B cell (primary cell): ENCODE measurements at regions not wholly inside any gene's neighbourhood (a gene's known extent, or its start where the extent isn't known, plus 50 kb on each side); places are given as distances from the start of the nearest gene placed in this dataset.

Experiments used
- ATAC-seq: fragments of 200-7000 bp; cut with Tn5 transposase; one replicate; pipeline ENCODE4 v1.10.0; 2021; ENCODE audit warnings: low read depth, mild to moderate bottlenecking, moderate number of reproducible peaks, moderate library complexity
- CTCF ChIA-PET: fragments of 350-600 bp; sonication (Branson Sonifier 250); formaldehyde crosslinking; loops from one replicate; lab custom pipeline; 2021; ENCODE audit warnings: antibody characterized with exemption, inconsistent platforms; lab: Charles Lee
- POLR2A ChIA-PET: fragments of 350-600 bp; sonication (Branson Sonifier 250); formaldehyde crosslinking; loops from one replicate; lab custom pipeline; 2021; ENCODE audit warnings: antibody characterized with exemption; lab: Charles Lee
- DNase-seq: peaks from one replicate; pipeline ENCODE4 v3.0.0; 2013
- H2AFZ ChIP-seq: 2 replicates; pipeline ENCODE4 v1.6.1; 2012; ENCODE audit warnings: mild to moderate bottlenecking, low read depth, low read length; ENCODE audit not compliant: insufficient read depth, poor library complexity, severe bottlenecking
- H3K27ac ChIP-seq, 2 donors: 1 replicate in 1 of 2; 2 replicates in 1 of 2; pipeline ENCODE4 v1.5.1; 2012 to 2013; ENCODE audit warnings: low read length in 2 of 2, mild to moderate bottlenecking in 2 of 2, moderate library complexity in 1 of 2
- H3K27me3 ChIP-seq, 4 experiments: fragments of 200-600 bp in 1 of 4; sonication (generic) in 1 of 4; replicated peaks in 1 of 4; 1 replicate in 2 of 4; 2 replicates in 2 of 4; pipeline versions ENCODE4 v1.6.1 to v1.7.0; 2013 to 2016; ENCODE audit warnings: low read length in 3 of 4, mild to moderate bottlenecking in 2 of 4, mixed read lengths in 1 of 4, moderate library complexity in 1 of 4; ENCODE audit not compliant: insufficient read depth in 4 of 4, control insufficient read depth in 3 of 4; ENCODE audit errors: control extremely low read depth in 1 of 4
- H3K36me3 ChIP-seq, 2 experiments: replicated peaks in 1 of 2; 1 replicate in 1 of 2; 2 replicates in 1 of 2; pipeline versions ENCODE4 v1.6.1 to v1.7.1; 2013; ENCODE audit warnings: low read length in 1 of 2; ENCODE audit not compliant: insufficient read depth in 2 of 2, control insufficient read depth in 1 of 2; ENCODE audit errors: control extremely low read depth in 1 of 2, extremely low read depth in 1 of 2
- H3K4me1 ChIP-seq, 2 donors: fragments of 200-600 bp in 1 of 2; sonication (generic) in 1 of 2; 1 replicate in 1 of 2; 2 replicates in 1 of 2; pipeline versions ENCODE4 v1.5.1 to v1.6.1; 2013 to 2017; ENCODE audit warnings: low read length in 2 of 2; ENCODE audit not compliant: control insufficient read depth in 2 of 2, insufficient read depth in 2 of 2
- H3K4me2 ChIP-seq: replicated peaks from 2 replicates; pipeline ENCODE3; 2012; ENCODE audit warnings: mild to moderate bottlenecking, low read depth, low read length; ENCODE audit not compliant: poor library complexity, severe bottlenecking
- H3K4me3 ChIP-seq, 5 experiments: fragments of 200-600 bp in 1 of 5; sonication (generic) in 1 of 5; 1 replicate in 3 of 5; 2 replicates in 2 of 5; pipeline versions ENCODE4 v1.5.1 to v1.7.0; 2011 to 2016; ENCODE audit warnings: low read length in 4 of 5, mild to moderate bottlenecking in 4 of 5, low read depth in 2 of 5, control low read depth in 1 of 5, moderate library complexity in 1 of 5; ENCODE audit not compliant: insufficient read depth in 1 of 5; ENCODE audit errors: control extremely low read depth in 1 of 5, extremely low read depth in 1 of 5
- H3K79me2 ChIP-seq: fragments of 200-600 bp; sonication (generic); one replicate; pipeline ENCODE4 v1.6.0; 2016; ENCODE audit warnings: low read length; ENCODE audit not compliant: control insufficient read depth, insufficient read depth
- H3K9ac ChIP-seq: fragments of 200-600 bp; sonication (generic); 2 replicates; pipeline ENCODE4 v1.6.1; 2017; ENCODE audit warnings: mild to moderate bottlenecking, low read length, moderate library complexity
- H3K9me3 ChIP-seq, 3 donors: one replicate each; pipeline versions ENCODE4 v1.6.1 to v1.7.1; 2013; ENCODE audit warnings: low read length in 2 of 3; ENCODE audit not compliant: control insufficient read depth in 2 of 3, insufficient read depth in 1 of 3; ENCODE audit errors: control extremely low read depth in 1 of 3
- H4K20me1 ChIP-seq: 2 replicates; pipeline ENCODE4 v1.6.0; 2012; ENCODE audit warnings: mild to moderate bottlenecking, low read length; ENCODE audit not compliant: insufficient read depth, control insufficient read depth, poor library complexity, severe bottlenecking
- H3K27ac Mint-ChIP-seq: one replicate; pipeline ENCODE4 v1.8.0; 2021; ENCODE audit warnings: mixed read lengths
- H3K27me3 Mint-ChIP-seq: one replicate; pipeline ENCODE4 v1.8.0; 2021; ENCODE audit warnings: mixed read lengths
- H3K4me1 Mint-ChIP-seq: one replicate; pipeline ENCODE4 v1.8.0; 2021; ENCODE audit warnings: mixed read lengths
- H3K4me3 Mint-ChIP-seq: one replicate; pipeline ENCODE4 v1.8.0; 2021; ENCODE audit warnings: mixed read lengths
- H3K9me3 Mint-ChIP-seq: one replicate; pipeline ENCODE4 v1.8.0; 2022; ENCODE audit warnings: mixed read lengths; ENCODE audit not compliant: insufficient read depth
- CTCF ChIP-seq: fragments of 200-600 bp; IDR thresholded peaks from one replicate; pipeline ENCODE4 v1.8.0; 2022; ENCODE audit warnings: antibody characterized with exemption, mild to moderate bottlenecking
- EZH2 ChIP-seq: IDR thresholded peaks from 2 replicates; pipeline ENCODE4 v1.6.1; 2012; ENCODE audit warnings: borderline replicate concordance, low read depth, mild to moderate bottlenecking, moderate library complexity, low read length; ENCODE audit not compliant: insufficient read depth, poor library complexity, severe bottlenecking
- WGBS: methylation state at CpG from one replicate; pipeline ENCODE4 v1.1.5; 2013; ENCODE audit warnings: missing lambda C conversion rate; ENCODE audit not compliant: insufficient coverage; 5-methylcytosine and 5-hydroxymethylcytosine counted together
- intact Hi-C: fragments of 100-400 bp; cut with micrococcal nuclease; formaldehyde crosslinking; loops from one replicate; pipeline ENCODE4 v1.10.0; 2022

GRCh38 chr11:10913075-10913474 lies 55.2 kb upstream of the ZBED5 start:
- intact Hi-C loops = no loop called here
- H3K4me1 Mint-ChIP-seq = peaks cover 2% of the 10 kb centered on the region
- peaks cover under 1% of the 10 kb centered on the region for H3K27me3 Mint-ChIP-seq
- Histone ChIP-seq H3K9me3 (peaks cover 0 to 8% (median 0%) of the 10 kb centered on the region in 3 donors), H3K4me2 (no peak overlapping the region), H3K27me3 (no peaks in the 10 kb centered on the region), H3K79me2 (no peaks in the 10 kb centered on the region), H3K27ac (no peak overlapping the region), H2AFZ (no peak overlapping the region), H4K20me1 (no peaks in the 10 kb centered on the region), H3K4me3 (no peak overlapping the region), H3K4me1 (no peaks in the 10 kb centered on the region), H3K36me3 (no peaks in the 10 kb centered on the region), H3K9ac (no peak overlapping the region)
- TF ChIP-seq CTCF (no peak), EZH2 (no peak)
- WGBS = no CpG with 5 or more reads among the region's 1 CpG
- CTCF ChIA-PET = interaction anchor here (1.4 to 1.8 kb wide), 2 partner anchors 21 to 120 kb away, joined by 5 read pairs; no protein-coding TSS in a partner anchor
- H3K4me3 Mint-ChIP-seq = no peak overlapping the region
- no peak overlapping the region for H3K27ac Mint-ChIP-seq
- POLR2A ChIA-PET = no interaction called here
- ATAC-seq (no peak), DNase-seq (no peak)
- no peaks in the 10 kb centered on the region for H3K9me3 Mint-ChIP-seq

- no peaks in the 10 kb centered on the region for H3K9me3 ChIP-seq
- no peaks in the 10 kb centered on the region for H3K79me2 ChIP-seq
- no peak overlapping the region for H3K4me3 Mint-ChIP-seq
- H3K4me2 ChIP-seq = no peak overlapping the region
- no peaks in the 10 kb centered on the region for H4K20me1 ChIP-seq
- no peak overlapping the region for H3K4me3 ChIP-seq
- H3K4me1 ChIP-seq = no peaks in the 10 kb centered on the region
- no peak overlapping the region for H3K27ac ChIP-seq
- H3K27me3 Mint-ChIP-seq = peaks cover 5% of the 10 kb centered on the region
- DNase-seq (no peak), ATAC-seq (no peak)
- WGBS = no CpG with 5 or more reads among the region's 7 CpGs
- no peak overlapping the region for H3K27ac Mint-ChIP-seq
- H2AFZ ChIP-seq = no peak overlapping the region
- intact Hi-C loops = no loop called here
- no peak overlapping the region for H3K9ac ChIP-seq
- no peaks in the 10 kb centered on the region for H3K36me3 ChIP-seq
- TF ChIP-seq CTCF (no peak), EZH2 (no peak)
- ChIA-PET POLR2A (no interaction called here), CTCF (interaction anchor here (0.6 kb wide), 1 partner anchor 116 kb away, joined by 3 read pairs; no protein-coding TSS in a partner anchor)
- no peaks in the 10 kb centered on the region for H3K9me3 Mint-ChIP-seq
- peaks cover 2% of the 10 kb centered on the region for H3K4me1 Mint-ChIP-seq
- H3K27me3 ChIP-seq = no peaks in the 10 kb centered on the region
Measured at GRCh38 chr11:10911907-10912306, 54.1 kb upstream of the ZBED5 start.
